Stomach (tissue), 8 donors: ENCODE measurements at regions not wholly inside any gene's neighbourhood (a gene's known extent, or its start where the extent isn't known, plus 50 kb on each side); places are given as distances from the start of the nearest gene placed in this dataset.

Experiments
- DNase-seq, 2 donors: peaks; one replicate each; pipeline versions ENCODE4 v3.0.0 to v3.0.0-alpha.2; 2013 to 2019
- H3K27ac ChIP-seq, 5 donors: fragments of 200-600 bp in 4 of 5; sonication (generic) in 4 of 5; one replicate each; pipeline ENCODE4 v1.5.1; 2013 to 2019; ENCODE audit warnings: mild to moderate bottlenecking in 1 of 5, moderate library complexity in 1 of 5
- H3K27me3 ChIP-seq, 3 donors: fragments of 200-600 bp; sonication (generic); one replicate each; pipeline ENCODE4 v1.5.1; 2017 to 2019; ENCODE audit warnings: mixed run types in 1 of 3
- H3K36me3 ChIP-seq, 4 donors: fragments of 200-600 bp; sonication (generic); 1 replicate in 3 of 4; 2 replicates in 1 of 4; pipeline ENCODE4 v1.5.1; 2016 to 2019
- H3K4me1 ChIP-seq, 4 donors: fragments of 200-600 bp; sonication (generic); one replicate each; pipeline ENCODE4 v1.5.1; 2016 to 2019
- H3K4me3 ChIP-seq, 4 donors: fragments of 200-600 bp; sonication (generic) in 3 of 4; one replicate each; pipeline ENCODE4 v1.5.1; 2016 to 2019; ENCODE audit warnings: mild to moderate bottlenecking in 1 of 4
- H3K9me3 ChIP-seq, 4 donors: fragments of 200-600 bp; sonication (generic); one replicate each; pipeline ENCODE4 v1.5.1; 2016 to 2019
- CTCF ChIP-seq, 7 experiments: fragments of 450-650 bp in 4 of 7; fragments of 200-600 bp in 3 of 7; sonication (generic) in 3 of 7; IDR thresholded peaks; one replicate each; pipeline ENCODE4 v1.5.1; 2016 to 2019; ENCODE audit warnings: antibody characterized with exemption in 7 of 7, control low read depth in 2 of 7, mild to moderate bottlenecking in 1 of 7
- EP300 ChIP-seq: sonication (generic); formaldehyde crosslinking; IDR thresholded peaks from one replicate; pipeline ENCODE4 v1.6.1; 2017; ENCODE audit warnings: antibody characterized with exemption
- POLR2A ChIP-seq, 4 donors: fragments of 450-650 bp; IDR thresholded peaks; one replicate each; pipeline ENCODE4 v1.6.1; 2016; ENCODE audit warnings: antibody characterized with exemption in 4 of 4, control low read depth in 2 of 4, mild to moderate bottlenecking in 1 of 4, moderate library complexity in 1 of 4
- POLR2AphosphoS5 ChIP-seq, 3 donors: sonication (generic); formaldehyde crosslinking; IDR thresholded peaks; one replicate each; pipeline ENCODE4 v1.6.1; 2016; ENCODE audit warnings: antibody characterized with exemption in 3 of 3
- WGBS, 5 donors: extraction: QIAGEN DNeasy Blood & Tissue Kit in 3 of 5; methylation state at CpG; one replicate each; pipeline versions ENCODE4 v1.1.5 to v1.1.7; 2013 to 2018; 5-methylcytosine and 5-hydroxymethylcytosine counted together
- intact Hi-C: fragments of 100-400 bp; cut with DNase I; formaldehyde crosslinking; loops from one replicate; pipeline ENCODE4 v1.15.1; 2023; ENCODE audit warnings: low total_unique reads
- donor health status: healthy with polysubstance abuse.
- donor health status: Bipolar disorder and iron deficiency.
- donor health status: healthy.

- no peak for TF ChIP-seq POLR2AphosphoS5 (IDR thresholded peaks at IDR 0.05)
- TF ChIP-seq EP300: no peak
- no peak for TF ChIP-seq POLR2A (IDR thresholded peaks at IDR 0.05)
- TF ChIP-seq CTCF (IDR thresholded peaks at IDR 0.05): no peak
- intact Hi-C loops: no loop called here
- no peak for DNase-seq
- H3K27ac ChIP-seq: no peak overlapping the region
- H3K4me1 ChIP-seq: no peaks in the 10 kb centered on the region
- no peaks in the 10 kb centered on the region for H3K27me3 ChIP-seq
- no peaks in the 10 kb centered on the region for H3K9me3 ChIP-seq
- 48 to 75% (median 56%) methylated on average over 4 of the region's 4 CpGs for WGBS, 5 donors
- H3K4me3 ChIP-seq: no peak overlapping the region
- H3K36me3 ChIP-seq: no peaks in the 10 kb centered on the region
Observed at GRCh38 chr2:52879561-52879960, 888.0 kb upstream of the CHAC2 start.

GRCh38 chr2:52877703-52878102, 889.9 kb upstream of the CHAC2 start:
- TF ChIP-seq POLR2AphosphoS5 (IDR thresholded peaks at IDR 0.05) (no peak), CTCF (IDR thresholded peaks at IDR 0.05) (no peak), EP300 (no peak), POLR2A (IDR thresholded peaks at IDR 0.05) (no peak)
- H3K4me3 ChIP-seq: no peak overlapping the region
- intact Hi-C loops: no loop called here
- WGBS, 5 donors: 15 to 51% (median 32%) methylated on average over 1 of the region's 1 CpG
- no peak for DNase-seq
- no peaks in the 10 kb centered on the region for H3K27me3 ChIP-seq
- no peaks in the 10 kb centered on the region for H3K4me1 ChIP-seq
- H3K36me3 ChIP-seq: no peaks in the 10 kb centered on the region
- no peaks in the 10 kb centered on the region for H3K9me3 ChIP-seq
- no peak overlapping the region for H3K27ac ChIP-seq

- Histone ChIP-seq H3K27ac (no peak overlapping the region), H3K9me3 (no peaks in the 10 kb centered on the region), H3K27me3 (no peaks in the 10 kb centered on the region), H3K4me3 (no peak overlapping the region), H3K4me1 (no peaks in the 10 kb centered on the region), H3K36me3 (no peaks in the 10 kb centered on the region)
- intact Hi-C loops: no loop called here
- WGBS, 5 donors: 56 to 63% (median 61%) methylated on average over 6 of the region's 6 CpGs
- DNase-seq: no peak
- no peak for TF ChIP-seq CTCF (IDR thresholded peaks at IDR 0.05)
- TF ChIP-seq POLR2AphosphoS5 (IDR thresholded peaks at IDR 0.05): no peak
- no peak for TF ChIP-seq EP300
Observed at GRCh38 chr2:52874466-52875106, 893.0 kb upstream of the CHAC2 start.

GRCh38 chr2:52862801-52863200, 904.8 kb upstream of the CHAC2 start:
- Histone ChIP-seq H3K27ac (no peak overlapping the region), H3K27me3 (no peaks in the 10 kb centered on the region), H3K4me3 (no peak overlapping the region), H3K9me3 (no peaks in the 10 kb centered on the region), H3K4me1 (no peaks in the 10 kb centered on the region), H3K36me3 (no peaks in the 10 kb centered on the region)
- TF ChIP-seq POLR2AphosphoS5 (IDR thresholded peaks at IDR 0.05): no peak
- TF ChIP-seq CTCF (IDR thresholded peaks at IDR 0.05): no peak
- TF ChIP-seq POLR2A (IDR thresholded peaks at IDR 0.05): no peak
- TF ChIP-seq EP300: no peak
- WGBS, 5 donors: 79 to 88% (median 82%) methylated on average over 3 of the region's 3 CpGs
- DNase-seq: no peak
- intact Hi-C loops: no loop called here
